EH (cell line): ENCODE measurements at regions not wholly inside any gene's neighbourhood (a gene's known extent, or its start where the extent isn't known, plus 50 kb on each side); places are given as distances from the start of the nearest gene placed in this dataset.

Experiments used
- DNase-seq: peaks from one replicate; pipeline ENCODE4 v3.0.0-alpha.2; 2015; ENCODE audit warnings: low read depth

GRCh38 chr7:25314731-25315267 lies 86.5 kb upstream of the NPVF start:
- DNase-seq, result no peak

DNA sequence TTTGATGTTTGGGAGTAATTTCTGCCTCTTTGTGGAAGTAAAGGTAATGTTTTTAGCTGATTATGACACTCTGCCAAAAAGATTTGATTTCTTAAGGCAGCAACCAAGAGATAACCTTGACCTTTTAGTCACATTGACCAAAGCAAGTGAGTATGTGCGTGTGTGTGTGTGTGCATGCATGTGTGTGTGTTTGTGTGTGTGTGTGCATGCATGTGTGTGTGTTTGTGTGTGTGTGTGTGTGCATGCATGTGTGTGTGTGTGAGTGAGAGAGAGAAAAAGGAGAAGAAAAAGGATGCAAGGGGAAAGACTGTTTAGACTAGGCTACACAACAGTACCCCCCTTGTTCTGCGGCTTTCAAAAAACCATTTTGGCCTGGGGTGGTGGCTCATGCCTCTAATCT lies 88.1 kb upstream of the NPVF start:
- DNase-seq, result no peak

DNA sequence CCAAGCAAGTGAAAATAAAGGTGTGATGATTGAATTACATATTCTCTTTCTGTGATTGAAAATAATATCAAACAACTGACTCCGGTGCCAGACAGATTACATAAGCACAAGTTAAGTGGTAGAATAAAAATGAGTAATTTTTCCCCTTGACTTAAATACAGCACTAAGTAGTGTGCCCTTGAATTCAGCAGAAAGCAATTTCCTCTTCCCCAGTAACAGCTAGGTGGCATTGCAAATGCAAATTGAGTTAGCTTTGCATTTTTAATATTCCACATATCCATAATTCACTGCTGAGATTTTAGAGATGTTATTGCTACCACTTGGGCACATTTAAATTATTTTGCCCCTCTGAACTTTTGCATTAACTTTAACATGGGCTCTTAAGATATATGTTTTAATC lies 89.8 kb upstream of the NPVF start:
- no peak for DNase-seq

GRCh38 chr7:25319707-25320106 lies 91.4 kb upstream of the NPVF start:
- no peak for DNase-seq

- no peak for DNase-seq
These were observed 92.5 kb upstream of the NPVF start for GRCh38 chr7:25320791-25321190.

DNA sequence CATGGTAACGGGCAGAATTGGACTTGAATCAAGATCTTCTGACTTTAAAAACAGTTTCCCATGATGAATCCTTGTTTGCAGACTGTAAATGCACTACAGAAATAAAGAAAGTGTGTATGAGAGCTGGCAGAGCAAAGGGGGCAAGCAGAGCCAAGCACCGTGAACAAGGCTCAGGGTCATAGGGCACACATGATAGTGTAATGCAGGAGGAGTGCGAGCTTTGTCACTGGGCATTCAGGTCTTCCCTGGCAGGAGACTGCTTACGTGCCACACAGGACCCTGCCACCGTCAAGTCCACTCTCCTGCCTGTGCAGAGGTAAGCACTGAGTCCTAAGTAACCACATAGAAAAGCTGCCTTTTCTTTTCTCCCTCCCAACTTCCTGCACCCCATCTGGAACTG lies 93.1 kb upstream of the NPVF start:
- DNase-seq, result no peak

- DNase-seq, result no peak
These were observed 94.2 kb upstream of the NPVF start for GRCh38 chr7:25322473-25322872.

DNA sequence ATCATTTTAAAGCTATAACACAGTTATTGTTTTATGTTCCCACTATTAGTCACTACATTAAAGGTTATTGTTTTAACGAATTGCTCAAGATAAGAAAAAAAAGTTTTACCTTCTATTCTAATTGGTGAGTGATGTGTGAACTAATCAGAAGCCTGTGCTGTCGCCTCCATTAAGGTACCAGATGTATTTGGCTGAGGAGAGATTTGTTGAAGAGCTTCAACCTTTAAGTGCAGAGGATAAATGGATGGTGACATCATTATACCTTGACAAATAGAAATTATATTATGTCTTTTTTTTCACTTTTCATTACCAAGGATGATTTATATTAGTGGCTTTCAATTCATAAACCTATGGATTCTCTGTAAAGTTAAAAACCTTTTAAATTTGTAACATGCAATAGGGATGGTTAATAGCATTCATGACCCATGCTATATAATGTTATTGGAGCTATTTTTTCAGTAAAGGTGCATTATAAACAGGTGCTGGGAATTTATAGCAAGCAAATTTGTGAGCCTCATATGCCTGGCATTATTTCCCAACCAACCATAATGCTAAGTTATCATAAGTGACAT lies 97.0 kb upstream of the NPVF start:
- DNase-seq, result no peak

GRCh38 chr7:25326501-25327156 lies 98.3 kb upstream of the NPVF start:
- DNase-seq, result no peak

- DNase-seq, result no peak
These were observed 101.5 kb upstream of the NPVF start for GRCh38 chr7:25329815-25330214.

DNA sequence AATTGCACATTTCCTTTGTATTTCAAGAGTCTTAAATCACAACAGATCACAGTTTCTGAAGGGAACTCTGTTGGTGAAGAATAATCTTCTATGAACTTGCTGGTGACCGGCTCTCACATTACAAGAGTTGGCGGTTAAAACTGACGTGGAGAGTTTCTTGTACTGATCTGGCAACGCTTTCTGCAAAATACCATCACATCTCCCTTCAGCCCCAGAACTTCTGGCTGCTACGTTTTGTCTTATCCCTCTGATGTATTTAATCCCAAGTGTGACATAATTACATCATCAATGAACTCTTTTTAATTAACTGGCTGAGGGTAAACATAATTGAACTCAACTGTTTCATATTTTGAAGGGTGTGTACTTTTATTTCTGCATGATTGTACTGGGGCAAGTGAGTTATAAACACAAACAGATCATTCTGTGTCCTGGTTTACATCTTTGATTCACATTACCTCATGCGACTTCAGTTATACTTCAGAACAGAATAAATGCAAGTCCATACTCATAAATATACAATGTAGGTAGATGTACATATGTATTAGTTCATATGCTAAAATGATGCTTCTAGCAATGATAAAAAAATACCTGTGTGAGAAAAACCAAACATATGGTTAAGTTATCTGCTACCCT lies 105.1 kb upstream of the NPVF start:
- DNase-seq, result no peak

DNA sequence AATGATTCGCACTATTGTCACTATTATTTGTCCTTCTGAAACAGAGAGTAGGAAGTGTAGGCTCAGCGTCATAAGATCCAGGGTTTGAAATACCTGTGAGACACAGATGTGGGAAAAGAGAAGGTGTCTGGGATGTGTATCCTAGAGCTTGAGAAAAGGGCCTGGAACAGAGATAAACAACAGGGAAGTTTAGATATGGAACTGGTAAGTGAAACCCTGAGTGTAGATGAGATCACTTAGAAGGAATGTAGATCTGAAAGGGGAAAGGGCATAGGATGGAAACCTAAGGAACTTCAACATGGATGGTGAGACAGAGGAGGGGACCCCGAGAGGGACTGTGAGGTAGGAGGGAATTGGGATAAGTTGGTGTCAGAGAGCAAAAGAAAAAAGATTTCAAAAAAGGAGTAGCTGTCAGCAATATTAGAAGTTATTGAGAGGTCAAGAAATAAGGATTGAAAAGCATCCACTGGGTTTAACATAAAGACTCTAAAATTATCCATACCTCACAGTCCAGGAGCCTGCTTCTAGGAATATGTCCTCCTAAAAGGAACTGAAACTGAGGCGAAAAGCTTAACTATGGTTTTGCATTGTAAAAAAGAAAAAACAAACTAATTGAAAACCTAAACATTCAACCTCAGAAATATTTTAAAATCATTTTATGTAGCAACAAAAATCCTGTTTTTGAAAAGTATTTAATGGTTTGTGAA lies 119.2 kb upstream of the NPVF start:
- no peak for DNase-seq

DNA sequence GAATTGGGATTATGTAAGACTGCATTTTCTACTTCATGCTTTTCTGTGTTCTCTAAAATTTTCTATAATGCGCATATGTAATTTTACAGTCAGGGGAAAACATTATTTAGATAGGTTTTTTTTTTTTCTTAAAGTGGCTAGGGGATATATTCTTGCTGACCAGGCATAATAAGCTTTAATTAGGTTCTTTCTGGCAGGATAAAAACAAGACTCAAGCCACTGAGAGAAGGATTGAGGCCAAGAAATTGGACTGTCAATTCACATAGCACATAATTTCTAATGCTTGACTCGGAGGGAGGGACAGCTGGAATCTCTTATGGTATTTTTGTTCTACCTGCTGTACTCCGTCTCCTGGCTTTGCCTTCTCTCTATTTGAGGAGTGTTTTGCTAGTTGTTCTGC lies 119.8 kb upstream of the NPVF start:
- no peak for DNase-seq

GRCh38 chr7:25349283-25350017 lies 121.2 kb upstream of the NPVF start:
- DNase-seq, result no peak

- DNase-seq, result no peak
These were observed 121.8 kb upstream of the NPVF start for GRCh38 chr7:25350041-25350440.

DNA sequence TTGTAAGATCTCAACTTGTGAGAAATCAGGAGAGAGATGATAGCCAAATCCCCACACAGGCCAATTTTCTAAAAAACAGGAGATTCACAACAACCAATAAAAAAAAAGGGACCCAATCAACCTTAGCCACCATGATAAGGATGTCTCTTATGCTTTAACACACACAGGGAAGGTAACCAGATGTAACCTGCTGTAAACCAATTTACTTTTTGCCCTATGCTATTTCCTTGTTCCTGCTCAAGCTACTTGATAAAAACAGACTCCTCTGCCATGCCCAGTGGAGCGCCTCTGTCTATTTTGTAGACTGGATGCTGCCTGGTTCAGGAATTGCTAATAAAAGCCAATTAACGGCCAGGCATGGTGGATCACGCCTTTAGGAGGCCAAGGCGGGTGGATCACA lies 123.5 kb upstream of the NPVF start:
- DNase-seq, result no peak

DNA sequence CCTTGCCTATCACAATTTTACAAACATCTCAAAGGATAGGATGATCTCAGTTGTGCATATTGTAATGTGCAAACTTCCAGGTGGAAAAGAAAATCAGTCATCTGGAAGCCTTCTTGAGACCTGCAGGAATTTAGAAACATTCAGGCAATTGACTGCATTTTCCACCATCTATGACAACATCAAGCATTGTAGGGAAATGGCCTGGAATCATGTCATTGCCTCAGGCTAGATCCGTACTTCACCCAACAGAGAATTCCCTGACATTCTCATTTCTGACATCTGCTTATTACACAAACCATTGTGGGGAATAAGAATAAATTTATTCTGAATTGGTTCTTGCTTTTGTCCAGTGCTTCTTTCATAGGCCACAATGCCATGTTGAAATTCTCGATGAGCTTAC lies 124.9 kb upstream of the NPVF start:
- DNase-seq, result no peak

- no peak for DNase-seq
These were observed 125.4 kb upstream of the NPVF start for GRCh38 chr7:25353732-25354131.

- no peak for DNase-seq
These were observed 128.4 kb upstream of the NPVF start for GRCh38 chr7:25356534-25357151.

- DNase-seq, result no peak
These were observed 130.6 kb upstream of the NPVF start for GRCh38 chr7:25358926-25359325.

GRCh38 chr7:25359471-25360059 lies 131.3 kb upstream of the NPVF start:
- DNase-seq, result no peak
